H1 (cell line): ENCODE measurements at regions not wholly inside any gene's neighbourhood (a gene's known extent, or its start where the extent isn't known, plus 50 kb on each side); places are given as distances from the start of the nearest gene placed in this dataset.

Source experiments
- CTCF ChIA-PET: fragments of 300-600 bp; sonication (Branson Sonifier 250); formaldehyde crosslinking; loops from one replicate; lab custom pipeline; 2021; ENCODE audit not compliant: partially characterized antibody; lab: Charles Lee
- POLR2A ChIA-PET: fragments of 300-600 bp; sonication (Branson Sonifier 250); formaldehyde crosslinking; loops from one replicate; lab custom pipeline; 2021; ENCODE audit warnings: inconsistent platforms; ENCODE audit not compliant: partially characterized antibody; lab: Charles Lee
- DNase-seq, 2 experiments: peaks; one replicate each; pipeline versions ENCODE4 v3.0.0 to v3.0.0-alpha.2; 2010 to 2022; ENCODE audit warnings: low spot score in 2 of 2, low read depth in 1 of 2, mixed read lengths in 1 of 2
- FAIRE-seq: peaks from 2 replicates; lab custom pipeline; 2011; peaks lifted over from hg19 to GRCh38; lab: Jason Lieb, UNC
- H2AFZ ChIP-seq: 2 replicates; pipeline ENCODE4 v1.8.1; 2012; ENCODE audit warnings: low read length, inconsistent platforms
- H2AK5ac ChIP-seq: 2 replicates; pipeline ENCODE4 v1.6.1; 2013; ENCODE audit warnings: low read depth, low read length
- H2BK120ac ChIP-seq: replicated peaks from 2 replicates; pipeline ENCODE3; 2013; ENCODE audit warnings: low read depth, low read length, inconsistent platforms
- H2BK12ac ChIP-seq: 2 replicates; pipeline ENCODE4 v1.6.1; 2013; ENCODE audit warnings: low read depth, low read length
- H2BK15ac ChIP-seq: 2 replicates; pipeline ENCODE4 v1.6.1; 2013; ENCODE audit warnings: low read length
- H2BK20ac ChIP-seq: 2 replicates; pipeline ENCODE4 v1.6.1; 2013; ENCODE audit warnings: low read length
- H2BK5ac ChIP-seq: 2 replicates; pipeline ENCODE4 v1.6.1; 2013; ENCODE audit warnings: low read depth, low read length
- H3K14ac ChIP-seq: 2 replicates; pipeline ENCODE4 v1.6.1; 2013; ENCODE audit warnings: inconsistent platforms; ENCODE audit not compliant: insufficient read length
- H3K18ac ChIP-seq: 2 replicates; pipeline ENCODE4 v1.6.1; 2013; ENCODE audit warnings: low read length; ENCODE audit errors: extremely low read depth
- H3K23ac ChIP-seq: 2 replicates; pipeline ENCODE4 v1.6.1; 2013; ENCODE audit warnings: inconsistent platforms; ENCODE audit not compliant: insufficient read length
- H3K23me2 ChIP-seq: 2 replicates; pipeline ENCODE4 v1.6.1; 2013; ENCODE audit warnings: low read depth, low read length
- H3K27ac ChIP-seq: 2 replicates; pipeline ENCODE4 v1.6.1; 2011; ENCODE audit warnings: low read depth, low read length, inconsistent platforms
- H3K27me3 ChIP-seq, 4 experiments: replicated peaks in 1 of 4; 1 replicate in 1 of 4; 2 replicates in 3 of 4; pipeline versions ENCODE4 v1.6.1 to v1.8.1; 2011 to 2013; ENCODE audit warnings: low read length in 3 of 4, mild to moderate bottlenecking in 3 of 4, inconsistent platforms in 2 of 4, mixed read lengths in 2 of 4, moderate library complexity in 1 of 4; ENCODE audit not compliant: control insufficient read depth in 3 of 4, insufficient read depth in 3 of 4; ENCODE audit errors: extremely low read depth in 1 of 4
- H3K36me3 ChIP-seq, 4 experiments: 2 replicates each; pipeline versions ENCODE4 v1.6.1 to v1.8.1; 2011 to 2013; ENCODE audit warnings: mild to moderate bottlenecking in 4 of 4, low read length in 3 of 4, moderate library complexity in 2 of 4, control low read depth in 1 of 4, inconsistent platforms in 1 of 4; ENCODE audit not compliant: insufficient read depth in 4 of 4, control insufficient read depth in 2 of 4
- H3K4ac ChIP-seq: replicated peaks from 2 replicates; pipeline ENCODE3; 2013; ENCODE audit warnings: low read length, low read depth, mixed read lengths, inconsistent platforms; ENCODE audit not compliant: insufficient read length
- H3K4me1 ChIP-seq, 4 experiments: replicated peaks in 1 of 4; 1 replicate in 1 of 4; 2 replicates in 3 of 4; pipeline versions ENCODE4 v1.6.1 to v1.8.1; 2011 to 2013; ENCODE audit warnings: low read length in 3 of 4, inconsistent platforms in 2 of 4, mixed read lengths in 1 of 4; ENCODE audit not compliant: insufficient read depth in 4 of 4, control insufficient read depth in 3 of 4
- H3K4me2 ChIP-seq, 2 experiments: 2 replicates each; pipeline versions ENCODE4 v1.6.1 to v1.8.1; 2011 to 2013; ENCODE audit warnings: low read depth in 2 of 2, low read length in 2 of 2, control low read depth in 1 of 2, inconsistent platforms in 1 of 2, mild to moderate bottlenecking in 1 of 2; ENCODE audit not compliant: insufficient read depth in 1 of 2
- H3K4me3 ChIP-seq, 4 experiments: fragments of 200-600, 300-600 bp in 1 of 4; sonication (generic), shearing (Covaris generic), sonication (Bioruptor Twin) in 1 of 4; 2 replicates each; pipeline versions ENCODE4 v1.5.1 to v1.8.1; 2011 to 2016; ENCODE audit warnings: low read length in 4 of 4, low read depth in 3 of 4, control low read depth in 2 of 4, inconsistent platforms in 2 of 4, mild to moderate bottlenecking in 2 of 4, mixed read lengths in 1 of 4, moderate library complexity in 1 of 4; ENCODE audit not compliant: insufficient read depth in 2 of 4; ENCODE audit errors: extremely low read depth in 1 of 4
- H3K56ac ChIP-seq: replicated peaks from 2 replicates; pipeline ENCODE3; 2013; ENCODE audit warnings: low read depth, mild to moderate bottlenecking, mixed read lengths, low read length, inconsistent platforms; ENCODE audit not compliant: insufficient read length
- H3K79me1 ChIP-seq: 2 replicates; pipeline ENCODE4 v1.6.1; 2013; ENCODE audit warnings: low read depth, low read length, control low read depth
- H3K79me2 ChIP-seq, 2 experiments: 2 replicates each; pipeline versions ENCODE4 v1.6.1 to v1.8.1; 2012 to 2013; ENCODE audit warnings: low read length in 2 of 2, mild to moderate bottlenecking in 2 of 2, inconsistent platforms in 1 of 2; ENCODE audit not compliant: insufficient read depth in 2 of 2, control insufficient read depth in 1 of 2
- H3K9ac ChIP-seq, 4 experiments: replicated peaks in 1 of 4; 1 replicate in 1 of 4; 2 replicates in 3 of 4; pipeline versions ENCODE4 v1.6.1 to v1.8.1; 2011 to 2013; ENCODE audit warnings: low read depth in 3 of 4, low read length in 3 of 4, control low read depth in 2 of 4, mild to moderate bottlenecking in 2 of 4, moderate library complexity in 2 of 4, inconsistent platforms in 1 of 4; ENCODE audit errors: extremely low read depth in 1 of 4
- H3K9me3 ChIP-seq, 2 experiments: 2 replicates each; pipeline versions ENCODE4 v1.6.1 to v1.8.1; 2012 to 2013; ENCODE audit warnings: mild to moderate bottlenecking in 2 of 2, moderate library complexity in 2 of 2, control low read depth in 1 of 2, inconsistent platforms in 1 of 2, low read depth in 1 of 2, low read length in 1 of 2, mixed read lengths in 1 of 2; ENCODE audit not compliant: insufficient read depth in 2 of 2
- H4K20me1 ChIP-seq, 2 experiments: replicated peaks in 1 of 2; 2 replicates each; pipeline versions ENCODE3 to v1.8.1; 2011 to 2013; ENCODE audit warnings: inconsistent platforms in 2 of 2, low read length in 2 of 2, mild to moderate bottlenecking in 1 of 2; ENCODE audit not compliant: insufficient read depth in 2 of 2, control insufficient read depth in 1 of 2
- H4K5ac ChIP-seq: 2 replicates; pipeline ENCODE4 v1.6.1; 2013; ENCODE audit warnings: low read length, low read depth, mixed read lengths, inconsistent platforms; ENCODE audit not compliant: insufficient read length
- H4K8ac ChIP-seq: 2 replicates; pipeline ENCODE4 v1.8.0; 2013; ENCODE audit warnings: mild to moderate bottlenecking, moderate library complexity, low read length, inconsistent platforms; ENCODE audit not compliant: insufficient read depth; ENCODE audit errors: extremely low read depth
- H4K91ac ChIP-seq: replicated peaks from 2 replicates; pipeline ENCODE3; 2013; ENCODE audit warnings: low read length, mixed read lengths, inconsistent platforms; ENCODE audit not compliant: insufficient read length
- BCL11A ChIP-seq, 2 experiments: IDR thresholded peaks; one replicate each; pipeline ENCODE4 v1.6.1; 2011; ENCODE audit warnings: low read depth in 2 of 2, low read length in 2 of 2, mild to moderate bottlenecking in 2 of 2
- CTCF ChIP-seq, 3 experiments: IDR thresholded peaks; 1 replicate in 2 of 3; 2 replicates in 1 of 3; pipeline versions ENCODE4 v1.5.1 to v1.6.1; 2011; ENCODE audit warnings: low read length in 3 of 3, mild to moderate bottlenecking in 3 of 3, inconsistent platforms in 2 of 3, low read depth in 1 of 3, moderate library complexity in 1 of 3; ENCODE audit not compliant: insufficient read depth in 1 of 3; ENCODE audit errors: control extremely low read depth in 1 of 3
- E2F6 ChIP-seq: IDR thresholded peaks from 2 replicates; pipeline ENCODE4 v1.6.1; 2012; ENCODE audit warnings: inconsistent platforms
- EZH2 ChIP-seq: fragments of 200-600 bp; sonication (generic); IDR thresholded peaks from 2 replicates; pipeline ENCODE4 v1.7.1; 2012; ENCODE audit warnings: low read depth, mild to moderate bottlenecking, moderate library complexity, low read length, inconsistent platforms; ENCODE audit not compliant: severe bottlenecking
- KDM1A ChIP-seq: fragments of 200-600, 300-600 bp; sonication (generic); IDR thresholded peaks from 2 replicates; pipeline ENCODE4 v1.7.1; 2016; ENCODE audit warnings: mild to moderate bottlenecking, low read length, borderline replicate concordance
- MAX ChIP-seq: IDR thresholded peaks from 2 replicates; pipeline ENCODE4 v1.6.1; 2012; ENCODE audit warnings: inconsistent platforms
- POU5F1 ChIP-seq: IDR thresholded peaks from 2 replicates; pipeline ENCODE4 v1.6.1; 2011; ENCODE audit warnings: low read depth, mild to moderate bottlenecking, low read length, moderate library complexity
- SIRT6 ChIP-seq: IDR thresholded peaks from one replicate; pipeline ENCODE4 v1.7.1; 2012; ENCODE audit warnings: low read length, inconsistent platforms
- SRF ChIP-seq: IDR thresholded peaks from 2 replicates; pipeline ENCODE4 v1.6.1; 2011; ENCODE audit warnings: mild to moderate bottlenecking, low read depth, low read length, moderate library complexity
- TCF12 ChIP-seq: IDR thresholded peaks from 2 replicates; pipeline ENCODE4 v1.6.1; 2011; ENCODE audit warnings: low read depth, mild to moderate bottlenecking, low read length
- ZNF274 ChIP-seq: IDR thresholded peaks from 2 replicates; pipeline ENCODE4 v1.7.0; 2012; ENCODE audit warnings: low read length, borderline replicate concordance; ENCODE audit errors: extremely low read depth
- WGBS, 2 experiments: shearing (Covaris generic) in 1 of 2; methylation state at CpG; one replicate each; pipeline versions ENCODE4 v1.1.6 to v1.1.7; 2013 to 2015; ENCODE audit warnings: low lambda C conversion rate in 2 of 2, mixed read lengths in 2 of 2, inconsistent platforms in 1 of 2, low coverage in 1 of 2, missing lambda C conversion rate in 1 of 2; ENCODE audit not compliant: insufficient replicate concordance in 2 of 2, insufficient coverage in 1 of 2, insufficient read length in 1 of 2; ENCODE audit errors: extremely low coverage in 1 of 2, missing lambda C conversion rate in 1 of 2; 5-methylcytosine and 5-hydroxymethylcytosine counted together

- Histone ChIP-seq H3K4me3 (no peak overlapping the region), H3K4me2 (no peak overlapping the region), H2BK15ac (no peak overlapping the region), H4K5ac (no peak overlapping the region), H3K9me3 (no peaks in the 10 kb centered on the region; a peak in 1 of 4 replicates), H3K9ac (no peak overlapping the region), H3K56ac (no peak overlapping the region), H2AFZ (no peak overlapping the region), H3K27ac (no peak overlapping the region), H2BK12ac (no peak overlapping the region), H2BK20ac (no peak overlapping the region), H3K23me2 (no peaks in the 10 kb centered on the region), H2AK5ac (no peak overlapping the region), H4K20me1 (no peaks in the 10 kb centered on the region), H3K14ac (no peak overlapping the region), H3K18ac (no peak overlapping the region), H4K91ac (no peak overlapping the region), H2BK120ac (no peak overlapping the region), H3K79me1 (no peaks in the 10 kb centered on the region), H3K27me3 (no peaks in the 10 kb centered on the region), H3K79me2 (no peaks in the 10 kb centered on the region), H2BK5ac (no peak overlapping the region), H4K8ac (no peak overlapping the region), H3K4ac (no peak overlapping the region), H3K4me1 (peaks cover 0 to 3% (median 1%) of the 10 kb centered on the region in 4 experiments; a peak in 2 of 7 replicates), H3K23ac (no peak overlapping the region), H3K36me3 (no peaks in the 10 kb centered on the region)
- no peak for DNase-seq
- FAIRE-seq = no peak
- WGBS, 2 experiments = 91% methylated on average over 7 of the region's 7 CpGs; no CpG with 5 or more reads in 1 of the 2 experiments
- POLR2A ChIA-PET = interaction anchor here (0.6 kb wide), 1 partner anchor 9 kb away, joined by 3 read pairs; no protein-coding TSS in a partner anchor
- CTCF ChIA-PET = interaction anchor here (0.9 to 1.4 kb wide), 3 partner anchors 41 to 86 kb away, joined by 3 to 4 read pairs (median 3); no protein-coding TSS in a partner anchor
- no peak for TF ChIP-seq MAX
- TF ChIP-seq E2F6 = no peak
- no peak for TF ChIP-seq POU5F1
- no peak for TF ChIP-seq SIRT6
- no peak for TF ChIP-seq TCF12
- TF ChIP-seq ZNF274 = no peak
- TF ChIP-seq BCL11A (IDR thresholded peaks at IDR 0.05; ENCODE audit: low read depth in 2 of 2, low read length in 2 of 2) = no peak
- TF ChIP-seq KDM1A = no peak
- TF ChIP-seq SRF = no peak
- no peak for TF ChIP-seq CTCF (IDR thresholded peaks at IDR 0.05; ENCODE audit: control extremely low read depth in 1 of 3, insufficient read depth in 1 of 3, low read depth in 1 of 3, low read length in 3 of 3)
- TF ChIP-seq EZH2 = no peak
These were observed 108.1 kb upstream of the CARD11 start for GRCh38 chr7:3151784-3152183.
